ENCODE measurements at regions not wholly inside any gene's neighbourhood (a gene's known extent, or its start where the extent isn't known, plus 50 kb on each side); places are given as distances from the start of the nearest gene placed in this dataset.

GRCh38 chr11:123264431-123264780, 69.4 kb upstream of the CLMP start:
- Histone ChIP-seq H3K79me2 (ENCODE audit: insufficient read depth, low read length) (no peaks in the 10 kb centered on the region), H3K27ac (ENCODE audit: low read depth, low read length) (no peak overlapping the region), H3K9me3 (ENCODE audit: insufficient read depth, low read depth, low read length) (no peaks in the 10 kb centered on the region), H3K4me2 (ENCODE audit: low read length) (no peak overlapping the region), H3K4me1 (ENCODE audit: insufficient read depth, low read length) (peaks cover 18% of the 10 kb centered on the region), H4K20me1 (ENCODE audit: insufficient read depth, low read length) (no peaks in the 10 kb centered on the region), H3K9ac (ENCODE audit: low read length) (no peak overlapping the region), H2AFZ (ENCODE audit: low read depth, low read length) (no peak overlapping the region), H3K4me3 (ENCODE audit: insufficient read depth, low read depth, low read length) (no peak overlapping the region), H3K27me3 (ENCODE audit: insufficient read depth, low read length) (peaks cover 5% of the 10 kb centered on the region), H3K36me3 (ENCODE audit: insufficient read depth, low read length) (no peaks in the 10 kb centered on the region)
- Mint-ChIP-seq H3K4me1 (ENCODE audit: low read depth, unreplicated experiment) (peaks cover 8% of the 10 kb centered on the region), H3K27me3 (ENCODE audit: low read depth, unreplicated experiment) (peaks cover 22% of the 10 kb centered on the region), H3K4me3 (ENCODE audit: unreplicated experiment) (no peak overlapping the region), H3K36me3 (ENCODE audit: low read depth, unreplicated experiment) (peaks cover 2% of the 10 kb centered on the region), H3K9me3 (ENCODE audit: unreplicated experiment) (no peaks in the 10 kb centered on the region), H3K27ac (ENCODE audit: unreplicated experiment) (no peak overlapping the region)
- no peak for TF ChIP-seq EZH2 (IDR thresholded peaks at IDR 0.05; ENCODE audit: insufficient read depth, low read length)
- no peak for TF ChIP-seq CTCF (IDR thresholded peaks at IDR 0.05; ENCODE audit: insufficient read depth, low read depth, low read length)
- DNase-seq (ENCODE audit: low read depth) (no peak), FAIRE-seq (no peak)

- Histone ChIP-seq H3K27me3 (ENCODE audit: insufficient read depth, low read length) (peaks cover 5% of the 10 kb centered on the region), H2AFZ (ENCODE audit: low read depth, low read length) (peak overlapping the region; percentile 64), H3K4me2 (ENCODE audit: low read length) (peak overlapping the region; percentile 75), H3K27ac (ENCODE audit: low read depth, low read length) (no peak overlapping the region), H4K20me1 (ENCODE audit: insufficient read depth, low read length) (no peaks in the 10 kb centered on the region), H3K79me2 (ENCODE audit: insufficient read depth, low read length) (no peaks in the 10 kb centered on the region), H3K9me3 (ENCODE audit: insufficient read depth, low read depth, low read length) (peaks cover 3% of the 10 kb centered on the region), H3K36me3 (ENCODE audit: insufficient read depth, low read length) (no peaks in the 10 kb centered on the region), H3K4me3 (ENCODE audit: insufficient read depth, low read depth, low read length) (peak overlapping the region; percentile 27), H3K9ac (ENCODE audit: low read length) (peak overlapping the region; percentile 29), H3K4me1 (ENCODE audit: insufficient read depth, low read length) (peaks cover 14% of the 10 kb centered on the region)
- Mint-ChIP-seq H3K4me3 (ENCODE audit: unreplicated experiment) (no peak overlapping the region), H3K9me3 (ENCODE audit: unreplicated experiment) (peaks cover 3% of the 10 kb centered on the region), H3K27me3 (ENCODE audit: low read depth, unreplicated experiment) (peaks cover 17% of the 10 kb centered on the region), H3K27ac (ENCODE audit: unreplicated experiment) (no peak overlapping the region), H3K36me3 (ENCODE audit: low read depth, unreplicated experiment) (peaks cover 2% of the 10 kb centered on the region), H3K4me1 (ENCODE audit: low read depth, unreplicated experiment) (peaks cover 8% of the 10 kb centered on the region)
- TF ChIP-seq EZH2 (IDR thresholded peaks at IDR 0.05; ENCODE audit: insufficient read depth, low read length) (no peak), CTCF (IDR thresholded peaks at IDR 0.05; ENCODE audit: insufficient read depth, low read depth, low read length) (peak; percentile 89)
- DNase-seq (ENCODE audit: low read depth): peak; percentile 41
- FAIRE-seq: peak; percentile 23
Observed at GRCh38 chr11:123261345-123262106, 66.5 kb upstream of the CLMP start.

Measured in astrocyte (in vitro differentiated cells and primary cell).